ENCODE measurements at regions not wholly inside any gene's neighbourhood (a gene's known extent, or its start where the extent isn't known, plus 50 kb on each side); places are given as distances from the start of the nearest gene placed in this dataset.

- DNase-seq (ENCODE audit: low read depth) = no peak
Observed at GRCh38 chr2:111708476-111709180, 175.4 kb downstream of the ANAPC1 start.

DNA sequence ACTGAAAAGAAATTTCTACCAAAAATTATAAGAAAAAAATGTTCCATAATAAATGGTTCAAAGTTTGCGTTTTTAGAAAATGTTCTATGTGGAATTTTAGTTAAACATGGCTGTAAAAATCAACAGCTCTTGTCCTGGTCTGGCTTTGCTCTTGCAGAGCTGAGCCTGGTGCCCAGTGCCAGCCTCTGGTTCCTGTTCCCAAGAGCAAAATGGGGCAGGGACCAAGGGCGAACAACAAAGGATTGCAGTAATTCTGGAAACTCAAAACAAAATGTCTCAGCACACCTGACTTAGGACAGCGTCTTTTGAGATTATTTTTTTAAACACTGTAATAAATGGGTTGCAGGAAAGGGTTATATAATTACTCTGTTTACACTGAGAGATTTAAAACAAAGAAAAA is 174.7 kb downstream of the ANAPC1 start:
- DNase-seq (ENCODE audit: low read depth) = no peak

DNA sequence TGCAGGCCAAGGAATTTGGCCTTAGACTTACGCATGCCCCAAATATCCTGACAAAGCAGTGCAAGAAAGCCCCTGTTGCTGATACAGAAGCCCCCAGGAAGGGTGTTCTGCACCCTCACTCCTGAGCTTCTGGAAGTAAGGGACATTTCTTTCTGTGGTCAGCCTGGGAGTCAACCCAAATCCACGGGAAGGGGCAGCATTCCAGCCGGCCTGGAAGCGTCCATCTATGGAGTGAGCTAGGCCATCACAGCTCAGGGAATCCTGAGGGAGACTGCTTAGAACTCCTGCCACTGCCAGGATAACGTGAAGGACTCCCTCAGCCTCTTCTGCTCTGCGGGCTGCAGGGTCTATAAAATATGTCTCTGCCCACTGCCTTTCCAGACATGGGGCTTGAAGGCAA is 173.9 kb downstream of the ANAPC1 start:
- no peak for DNase-seq (ENCODE audit: low read depth)

- DNase-seq (ENCODE audit: low read depth) = no peak
Observed at GRCh38 chr2:111710613-111711012, 173.4 kb downstream of the ANAPC1 start.

DNA sequence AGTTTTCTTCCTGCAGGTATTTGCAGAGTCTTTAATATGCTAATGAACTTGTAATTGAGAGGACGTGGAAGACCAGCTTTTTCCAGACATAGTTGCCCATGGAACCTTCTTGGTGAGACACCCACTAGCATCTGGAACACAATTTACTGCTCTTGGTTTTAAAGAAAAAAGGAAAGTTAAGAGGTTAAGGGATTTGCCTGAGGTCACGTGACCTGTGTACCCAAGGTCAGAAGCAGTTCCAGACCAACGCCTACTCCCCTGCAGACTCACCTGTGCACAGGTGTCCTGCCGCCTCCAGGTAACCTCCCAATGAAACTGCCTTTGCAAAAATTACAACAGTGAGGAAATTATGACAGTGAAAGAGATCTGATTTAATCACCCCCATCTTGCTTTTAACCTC is 172.7 kb downstream of the ANAPC1 start:
- no peak for DNase-seq (ENCODE audit: low read depth)

DNA sequence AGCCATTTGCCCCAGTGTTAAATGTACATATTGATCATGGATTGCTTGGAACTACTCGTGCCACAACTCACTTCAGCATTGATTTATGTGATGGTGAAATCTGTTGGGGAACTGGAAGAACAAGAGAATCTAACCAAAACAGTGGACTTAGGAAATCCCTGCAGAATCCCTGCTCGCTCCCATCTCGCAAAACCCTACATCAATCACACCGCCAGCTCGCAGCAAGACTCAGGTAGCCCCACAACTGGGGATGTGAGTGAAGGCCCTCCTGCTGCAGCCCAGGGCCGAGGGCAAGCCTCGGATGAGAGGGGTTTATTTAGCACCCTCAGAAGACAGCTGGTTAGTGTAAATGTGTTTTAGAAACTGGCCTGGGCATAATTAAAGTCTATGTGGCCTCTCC is 171.6 kb downstream of the ANAPC1 start:
- no peak for DNase-seq (ENCODE audit: low read depth)

GRCh38 chr2:111712940-111713515 is 171.0 kb downstream of the ANAPC1 start:
- DNase-seq (ENCODE audit: low read depth) = no peak

- DNase-seq (ENCODE audit: low read depth) = no peak
Observed at GRCh38 chr2:111715987-111716904, 167.7 kb downstream of the ANAPC1 start.

DNA sequence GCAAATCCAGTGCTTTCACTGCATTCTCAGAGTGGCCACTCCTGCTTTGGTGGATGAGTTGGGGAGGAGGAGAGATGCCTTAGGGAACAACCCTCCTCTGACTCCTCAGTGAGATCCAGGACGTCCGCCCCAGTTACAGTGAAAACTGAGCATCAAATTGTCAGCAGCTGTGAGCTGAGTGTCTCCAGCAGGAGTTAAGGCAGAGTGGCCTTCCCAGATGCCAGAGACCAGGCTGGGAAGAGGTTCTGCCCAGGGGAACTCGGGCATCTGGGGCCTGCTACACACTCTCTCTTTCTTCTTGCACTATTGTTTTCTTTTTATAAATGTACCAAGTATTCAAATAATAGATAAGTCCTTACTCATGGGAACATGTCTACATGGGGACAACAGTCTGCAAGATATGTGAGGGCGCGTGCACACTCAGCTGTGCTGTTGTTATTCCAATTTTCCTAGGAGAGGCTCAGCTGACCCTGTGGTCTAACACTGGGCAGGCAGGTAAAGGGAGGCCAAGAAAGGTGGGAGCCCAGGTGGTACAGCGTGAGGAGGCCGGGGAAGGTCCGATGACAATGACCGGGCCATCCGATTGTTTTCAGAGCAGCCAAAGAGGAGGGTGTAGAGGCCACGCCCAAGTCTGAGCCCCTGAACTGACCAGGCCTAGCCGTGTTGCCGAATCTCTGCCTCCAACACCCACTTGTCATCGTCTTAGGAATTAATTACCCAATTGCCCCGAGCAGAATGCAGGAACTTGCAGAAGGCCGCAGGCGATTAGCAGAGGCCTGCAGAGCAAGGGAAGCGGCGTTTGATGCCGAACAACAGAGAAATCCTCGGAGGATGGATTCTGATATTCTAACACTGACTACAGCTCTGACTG is 166.9 kb downstream of the ANAPC1 start:
- no peak for DNase-seq (ENCODE audit: low read depth)
